Kasumi-1 (cell line): ENCODE measurements at regions not wholly inside any gene's neighbourhood (a gene's known extent, or its start where the extent isn't known, plus 50 kb on each side); places are given as distances from the start of the nearest gene placed in this dataset.
"Not testable (repeated sequence)": the region's sequence is repeated elsewhere in the genome, so short reads cannot be mapped to it uniquely, and the experiment has no call there.

ENCODE experiments used
- DNase-seq, 2 experiments: peaks; one replicate each; lab custom pipeline; 2025; lab: John Stamatoyannopoulos, UW

DNA sequence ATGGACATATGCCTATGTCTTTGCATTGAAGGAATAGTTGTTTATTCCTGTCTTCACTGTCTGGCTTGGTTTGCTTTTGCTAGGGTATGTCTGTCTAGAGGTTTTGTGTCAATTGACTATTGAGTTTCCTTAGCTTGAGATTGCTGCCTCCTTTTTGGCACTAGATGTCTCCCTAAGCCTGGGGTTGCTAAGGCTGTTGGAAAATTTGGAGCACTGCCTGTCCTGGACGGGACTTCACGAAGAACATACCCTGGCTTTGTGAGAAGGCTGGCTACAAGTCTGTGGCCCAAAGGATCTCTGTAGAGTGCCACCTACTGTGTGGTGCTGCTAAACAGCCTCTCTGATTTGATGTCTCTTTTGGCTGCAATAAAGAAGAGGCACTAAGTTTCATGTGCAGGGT, 183.8 kb upstream of the NUDT10 start:
- DNase-seq, result peak in 1 of 2 experiments; percentile 1

DNA sequence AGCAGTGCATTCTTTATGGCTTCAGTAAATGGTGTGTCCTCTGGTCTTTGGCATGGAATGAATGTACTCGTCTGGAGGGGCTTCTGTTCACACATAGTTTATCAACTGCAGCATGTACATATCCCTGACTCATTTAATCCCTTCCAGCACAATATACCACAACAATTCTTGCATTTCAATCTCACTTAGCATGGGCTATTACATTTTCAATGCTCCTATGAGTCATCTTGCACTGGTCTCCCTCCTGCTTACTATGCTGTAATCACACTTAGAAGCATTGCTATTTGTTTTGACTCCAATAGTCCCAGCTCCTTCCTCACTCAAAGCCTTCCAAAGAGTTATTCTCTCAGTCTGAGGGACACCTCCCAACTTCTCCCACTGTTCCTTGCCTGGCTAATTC, 180.9 kb upstream of the NUDT10 start:
- no peak for DNase-seq

DNA sequence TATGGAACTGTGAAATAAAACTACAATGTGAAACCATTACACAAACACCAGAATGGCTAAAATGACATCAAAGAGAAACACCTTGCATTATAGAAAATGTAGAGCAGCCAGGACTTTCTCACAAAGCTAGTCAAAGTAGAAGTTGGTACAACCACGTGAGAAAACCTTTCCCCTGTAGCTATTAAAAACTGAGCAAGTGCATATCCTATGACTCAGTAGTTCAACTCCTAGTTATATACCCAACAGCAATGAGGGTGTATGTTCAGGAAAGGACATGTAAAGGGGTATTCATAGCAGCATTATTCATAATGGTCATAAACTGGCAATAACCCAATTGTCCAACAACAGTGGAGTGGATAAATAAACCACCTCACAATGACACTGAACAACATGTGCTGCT, 177.5 kb upstream of the NUDT10 start:
- no peak for DNase-seq

GRCh38 chrX:51155566-51155965, 177.1 kb upstream of the NUDT10 start:
- DNase-seq, result no peak

- no peak for DNase-seq
Observed at GRCh38 chrX:51158231-51158630, 174.4 kb upstream of the NUDT10 start.

GRCh38 chrX:51159378-51159777, 173.2 kb upstream of the NUDT10 start:
- not testable (repeated sequence) for DNase-seq

GRCh38 chrX:51163730-51164129, 168.9 kb upstream of the NUDT10 start:
- no peak for DNase-seq

DNA sequence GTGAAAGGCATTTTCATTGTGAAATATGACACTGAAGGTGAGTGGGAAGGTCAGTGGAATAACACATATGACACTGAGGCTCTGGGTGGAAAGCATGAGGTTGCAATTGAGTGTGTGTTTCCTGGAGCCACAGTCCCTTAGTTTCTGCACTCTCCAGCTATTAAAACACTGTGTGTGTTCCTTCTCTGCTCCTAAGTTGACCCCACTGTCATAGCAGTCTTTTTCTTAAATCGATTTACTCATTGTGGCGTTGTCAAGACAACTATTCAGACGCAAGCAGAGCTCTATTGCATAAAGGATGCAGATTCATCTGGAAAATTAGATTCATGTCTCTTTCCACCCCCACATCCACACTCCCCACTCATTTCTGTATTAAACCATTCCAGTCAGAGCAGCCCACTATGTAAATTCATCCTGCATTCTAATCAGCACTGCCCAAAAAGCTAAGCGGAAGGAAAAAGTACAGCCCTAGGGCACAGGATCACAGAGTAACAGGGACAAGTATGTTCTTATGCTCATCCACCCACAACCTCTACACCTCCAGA, 154.2 kb upstream of the NUDT10 start:
- not testable (repeated sequence) for DNase-seq

GRCh38 chrX:51179805-51180204, 152.8 kb upstream of the NUDT10 start:
- DNase-seq, result not testable (repeated sequence)

DNA sequence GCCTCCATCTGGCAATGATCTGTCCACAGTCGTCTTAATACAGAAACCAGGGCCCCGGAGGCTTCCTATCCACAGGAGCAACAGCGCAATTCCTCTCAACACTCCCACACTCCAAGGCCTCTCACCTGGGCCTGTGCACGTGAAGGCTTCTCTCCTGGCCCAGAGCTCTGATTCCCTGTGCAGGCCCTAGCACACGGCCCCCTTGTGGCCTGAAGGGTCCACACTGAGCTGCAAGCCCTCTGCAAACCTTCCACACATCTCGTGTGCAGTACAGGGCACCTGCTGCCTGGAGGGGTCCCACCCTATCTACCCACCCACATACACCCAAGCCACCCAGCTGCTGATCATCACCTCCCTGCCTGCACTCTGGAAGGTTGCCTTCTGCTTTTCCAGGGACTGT, 150.1 kb upstream of the NUDT10 start:
- no peak for DNase-seq

GRCh38 chrX:51192104-51192503, 140.5 kb upstream of the NUDT10 start:
- no peak for DNase-seq

- DNase-seq, result no peak
Observed at GRCh38 chrX:51215266-51215665, 117.4 kb upstream of the NUDT10 start.

- DNase-seq, result no peak
Observed at GRCh38 chrX:51215856-51216255, 116.8 kb upstream of the NUDT10 start.

- DNase-seq, result no peak
Observed at GRCh38 chrX:51242212-51242611, 90.4 kb upstream of the NUDT10 start.

- DNase-seq, result no peak
Observed at GRCh38 chrX:51257490-51257889, 75.1 kb upstream of the NUDT10 start.

GRCh38 chrX:51262271-51262670, 70.4 kb upstream of the NUDT10 start:
- DNase-seq, result not testable (repeated sequence)

- DNase-seq, result no peak
Observed at GRCh38 chrX:51272638-51273037, 60.0 kb upstream of the NUDT10 start.

DNA sequence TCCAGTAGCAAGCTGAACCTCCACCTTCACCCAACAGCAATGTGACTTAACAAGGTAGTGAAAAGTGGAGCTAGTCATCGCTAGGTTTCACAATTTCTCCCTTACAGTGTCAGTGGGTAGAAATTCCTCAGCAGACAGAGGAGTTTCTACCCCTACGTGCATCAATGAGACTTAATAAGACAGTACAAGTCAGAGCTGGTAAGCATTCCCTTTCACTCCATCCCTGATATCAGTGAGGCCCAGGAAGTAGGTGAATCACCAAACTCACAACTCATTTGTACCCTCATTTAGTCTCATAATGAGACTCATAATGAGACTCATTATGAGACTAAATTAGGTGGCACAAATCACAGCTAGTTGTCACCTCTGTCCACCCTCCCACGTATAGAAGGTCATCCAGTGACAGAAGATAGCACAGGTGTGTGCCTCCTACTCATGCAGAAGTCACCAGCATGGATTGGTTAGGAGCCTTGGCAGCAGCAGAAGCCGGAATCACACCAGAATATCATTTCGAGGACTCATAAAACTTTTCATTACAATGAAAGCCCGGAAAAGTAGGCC, 50.8 kb upstream of the NUDT10 start:
- no peak for DNase-seq
